CD14-positive monocyte (primary cell): ENCODE measurements at regions not wholly inside any gene's neighbourhood (a gene's known extent, or its start where the extent isn't known, plus 50 kb on each side); places are given as distances from the start of the nearest gene placed in this dataset.

ENCODE experiments used
- DNase-seq, 3 donors: peaks; one replicate each; pipeline ENCODE4 v3.0.0-alpha.2; 2011 to 2022
- H2AFZ ChIP-seq: 2 replicates; pipeline ENCODE4 v1.6.0; 2012; ENCODE audit warnings: mild to moderate bottlenecking, low read depth, low read length, inconsistent platforms; ENCODE audit not compliant: insufficient read depth, poor library complexity, severe bottlenecking
- H3K27ac ChIP-seq, 2 donors: 1 replicate in 1 of 2; 2 replicates in 1 of 2; pipeline ENCODE4 v1.5.1; 2012 to 2013; ENCODE audit warnings: low read length in 2 of 2, control low read depth in 1 of 2, inconsistent platforms in 1 of 2, low read depth in 1 of 2, mild to moderate bottlenecking in 1 of 2
- H3K27me3 ChIP-seq, 2 donors: one replicate each; pipeline versions ENCODE4 v1.6.0 to v1.6.1; 2011 to 2013; ENCODE audit warnings: low read length in 2 of 2; ENCODE audit not compliant: control insufficient read depth in 2 of 2, insufficient read depth in 2 of 2
- H3K36me3 ChIP-seq, 2 donors: replicated peaks in 1 of 2; 1 replicate in 1 of 2; 2 replicates in 1 of 2; pipeline versions ENCODE4 v1.5.1 to v1.6.1; 2012 to 2013; ENCODE audit warnings: low read length in 2 of 2, control low read depth in 1 of 2, inconsistent platforms in 1 of 2, mild to moderate bottlenecking in 1 of 2; ENCODE audit not compliant: insufficient read depth in 2 of 2, control insufficient read depth in 1 of 2
- H3K4me1 ChIP-seq, 2 donors: 1 replicate in 1 of 2; 2 replicates in 1 of 2; pipeline versions ENCODE4 v1.5.1 to v1.6.1; 2012 to 2013; ENCODE audit warnings: low read length in 2 of 2, control low read depth in 1 of 2, inconsistent platforms in 1 of 2, mild to moderate bottlenecking in 1 of 2, moderate library complexity in 1 of 2; ENCODE audit not compliant: insufficient read depth in 2 of 2, control insufficient read depth in 1 of 2
- H3K4me2 ChIP-seq: replicated peaks from 2 replicates; pipeline ENCODE3; 2012; ENCODE audit warnings: low read length, moderate library complexity, mild to moderate bottlenecking; ENCODE audit not compliant: poor library complexity, severe bottlenecking; ENCODE audit errors: extremely low read depth
- H3K4me3 ChIP-seq, 3 experiments: fragments of 200-600 bp in 1 of 3; sonication (generic) in 1 of 3; replicated peaks in 1 of 3; 1 replicate in 2 of 3; 2 replicates in 1 of 3; pipeline ENCODE4 v1.5.1; 2011 to 2013; ENCODE audit warnings: low read length in 3 of 3, mild to moderate bottlenecking in 3 of 3, control low read depth in 2 of 3, low read depth in 2 of 3, inconsistent platforms in 1 of 3, moderate library complexity in 1 of 3
- H3K79me2 ChIP-seq: 2 replicates; pipeline ENCODE4 v1.6.0; 2012; ENCODE audit warnings: mild to moderate bottlenecking, control low read depth, inconsistent platforms, low read length, moderate library complexity; ENCODE audit not compliant: insufficient read depth
- H3K9ac ChIP-seq: 2 replicates; pipeline ENCODE4 v1.6.0; 2017; ENCODE audit warnings: low read length, mild to moderate bottlenecking; ENCODE audit not compliant: insufficient read depth, poor library complexity, severe bottlenecking
- H3K9me3 ChIP-seq, 2 donors: replicated peaks in 1 of 2; 1 replicate in 1 of 2; 2 replicates in 1 of 2; pipeline versions ENCODE4 v1.5.1 to v1.6.1; 2012 to 2013; ENCODE audit warnings: low read length in 2 of 2, control low read depth in 1 of 2; ENCODE audit not compliant: control insufficient read depth in 1 of 2, insufficient read depth in 1 of 2
- H4K20me1 ChIP-seq: 2 replicates; pipeline ENCODE4 v1.6.0; 2012; ENCODE audit warnings: mild to moderate bottlenecking, low read length, control low read depth, moderate library complexity; ENCODE audit not compliant: insufficient read depth
- H3K27ac Mint-ChIP-seq, 7 donors: one replicate each; pipeline ENCODE4 v1.8.0; 2020; ENCODE audit warnings: mild to moderate bottlenecking in 7 of 7, mixed read lengths in 7 of 7, moderate library complexity in 6 of 7, inconsistent platforms in 2 of 7
- H3K27me3 Mint-ChIP-seq, 3 donors: one replicate each; pipeline ENCODE4 v1.8.0; 2021 to 2022; ENCODE audit warnings: low read depth in 3 of 3, mild to moderate bottlenecking in 3 of 3, mixed read lengths in 3 of 3, moderate library complexity in 3 of 3, inconsistent platforms in 1 of 3
- H3K36me3 Mint-ChIP-seq, 2 donors: one replicate each; pipeline ENCODE4 v1.8.0; 2020; ENCODE audit warnings: mixed read lengths in 2 of 2, inconsistent platforms in 1 of 2, mild to moderate bottlenecking in 1 of 2
- H3K4me1 Mint-ChIP-seq: one replicate; pipeline ENCODE4 v1.8.0; 2020; ENCODE audit warnings: mild to moderate bottlenecking, mixed read lengths
- H3K4me3 Mint-ChIP-seq, 2 donors: one replicate each; pipeline ENCODE4 v1.8.0; 2020; ENCODE audit warnings: mild to moderate bottlenecking in 2 of 2, mixed read lengths in 2 of 2, moderate library complexity in 1 of 2
- H3K9me3 Mint-ChIP-seq, 7 donors: one replicate each; pipeline ENCODE4 v1.8.0; 2020 to 2022; ENCODE audit warnings: mixed read lengths in 7 of 7, mild to moderate bottlenecking in 6 of 7, moderate library complexity in 6 of 7, inconsistent platforms in 2 of 7
- CTCF ChIP-seq: fragments of 200-600 bp; IDR thresholded peaks from one replicate; pipeline ENCODE4 v1.8.0; 2022; ENCODE audit warnings: antibody characterized with exemption, mild to moderate bottlenecking
- WGBS: methylation state at CpG from one replicate; pipeline ENCODE4 v1.1.5; 2013; ENCODE audit warnings: missing lambda C conversion rate; ENCODE audit not compliant: insufficient coverage; 5-methylcytosine and 5-hydroxymethylcytosine counted together
- intact Hi-C, 2 donors: fragments of 100-400 bp; cut with micrococcal nuclease; formaldehyde crosslinking; loops; one replicate each; pipeline versions ENCODE4 v1.15.0 to v1.15.1; 2023

- Mint-ChIP-seq H3K4me3 (no peak overlapping the region), H3K4me1 (no peaks in the 10 kb centered on the region), H3K27me3 (peaks cover 0 to 5% (median 2%) of the 10 kb centered on the region in 3 donors), H3K9me3 (peaks cover 0 to 5% (median 2%) of the 10 kb centered on the region in 7 donors), H3K27ac (no peak overlapping the region), H3K36me3 (no peaks in the 10 kb centered on the region)
- Histone ChIP-seq H3K79me2 (no peaks in the 10 kb centered on the region), H3K9ac (no peak overlapping the region), H3K27me3 (no peaks in the 10 kb centered on the region), H3K9me3 (no peaks in the 10 kb centered on the region), H2AFZ (no peak overlapping the region), H3K4me3 (no peak overlapping the region), H4K20me1 (no peaks in the 10 kb centered on the region), H3K4me2 (no peak overlapping the region), H3K4me1 (no peaks in the 10 kb centered on the region), H3K36me3 (no peaks in the 10 kb centered on the region), H3K27ac (no peak overlapping the region)
- intact Hi-C loops, result no loop called here
- DNase-seq, result no peak
- no peak for TF ChIP-seq CTCF
- WGBS, result 90% methylated on average over 1 of the region's 3 CpGs
These were observed 51.0 kb upstream of the TNC start for GRCh38 chr9:115169003-115169402.

GRCh38 chr9:115170358-115171073, 52.6 kb upstream of the TNC start:
- Histone ChIP-seq H3K4me3 (no peak overlapping the region), H4K20me1 (no peaks in the 10 kb centered on the region), H3K4me2 (no peak overlapping the region), H3K36me3 (no peaks in the 10 kb centered on the region), H3K27me3 (no peaks in the 10 kb centered on the region), H3K9me3 (no peaks in the 10 kb centered on the region), H3K27ac (no peak overlapping the region), H2AFZ (no peak overlapping the region), H3K9ac (no peak overlapping the region), H3K4me1 (no peaks in the 10 kb centered on the region), H3K79me2 (no peaks in the 10 kb centered on the region)
- peaks cover 0 to 5% (median 2%) of the 10 kb centered on the region in 7 donors for H3K9me3 Mint-ChIP-seq
- no peak for DNase-seq
- no peak for TF ChIP-seq CTCF
- WGBS, result 100% methylated on average over 1 of the region's 5 CpGs
- H3K4me1 Mint-ChIP-seq, result no peaks in the 10 kb centered on the region
- H3K36me3 Mint-ChIP-seq, result no peaks in the 10 kb centered on the region
- peaks cover 0 to 5% (median 1%) of the 10 kb centered on the region in 3 donors for H3K27me3 Mint-ChIP-seq
- H3K27ac Mint-ChIP-seq, result no peak overlapping the region
- intact Hi-C loops, result no loop called here
- no peak overlapping the region for H3K4me3 Mint-ChIP-seq
